GM12878 (cell line): ENCODE measurements at regions not wholly inside any gene's neighbourhood (a gene's known extent, or its start where the extent isn't known, plus 50 kb on each side); places are given as distances from the start of the nearest gene placed in this dataset.

Experiments
- ATAC-seq: fragments of 200-7000 bp; cut with Tn5 transposase; 3 replicates; pipeline ENCODE4 v1.9.1; 2020; ENCODE audit warnings: mild to moderate bottlenecking, moderate library complexity
- BruUV-seq: library from RNA; stranded (reverse); fragments of 400-500 nt; replicated peaks from 2 replicates; lab custom pipeline; 2021; lab: Mats Ljungman, UMichigan
- CTCF ChIA-PET: fragments of 300-600 bp; sonication (Branson Sonifier 250); formaldehyde crosslinking; extraction: SDS; loops from one replicate; lab custom pipeline; 2021; ENCODE audit warnings: inconsistent platforms; lab: Yijun Ruan, JAX
- POLR2A ChIA-PET: fragments of 350-600 bp; formaldehyde crosslinking; extraction: SDS; loops from one replicate; lab custom pipeline; 2021; ENCODE audit warnings: inconsistent platforms; lab: Charles Lee
- RAD21 ChIA-PET: fragments of 300-600 bp; sonication (Branson Sonifier 250); formaldehyde crosslinking; loops from one replicate; lab custom pipeline; 2023; ENCODE audit warnings: antibody characterized with exemption; ENCODE audit not compliant: unreplicated experiment; lab: Charles Lee
- SMC1A ChIA-PET: fragments of 300-600 bp; sonication (Branson Sonifier 250); formaldehyde crosslinking; loops from one replicate; lab custom pipeline; 2023; ENCODE audit not compliant: unreplicated experiment, uncharacterized antibody; lab: Charles Lee
- DNase-seq: peaks from one replicate; pipeline ENCODE4 v3.0.0-alpha.2; 2011; ENCODE audit warnings: low read depth, low spot score
- FAIRE-seq: peaks from 3 replicates; lab custom pipeline; 2011; peaks lifted over from hg19 to GRCh38; lab: Jason Lieb, UNC
- H2AFZ ChIP-seq: 2 replicates; pipeline ENCODE4 v1.6.0; 2011; ENCODE audit warnings: low read depth, low read length, control low read depth; ENCODE audit not compliant: control insufficient read depth
- H3K27ac ChIP-seq: 2 replicates; pipeline ENCODE4 v1.5.1; 2011; ENCODE audit warnings: control low read depth; ENCODE audit not compliant: control insufficient read depth, insufficient read depth
- H3K27me3 ChIP-seq, 2 experiments: replicated peaks in 1 of 2; 2 replicates each; pipeline versions ENCODE4 v1.6.0 to v1.6.1; 2011; ENCODE audit warnings: low read length in 1 of 2; ENCODE audit not compliant: control insufficient read depth in 2 of 2, insufficient read depth in 2 of 2
- H3K36me3 ChIP-seq, 2 experiments: 2 replicates each; pipeline ENCODE4 v1.5.1; 2011; ENCODE audit warnings: low read length in 1 of 2; ENCODE audit not compliant: control insufficient read depth in 2 of 2, insufficient read depth in 2 of 2
- H3K4me1 ChIP-seq: 2 replicates; pipeline ENCODE4 v1.6.1; 2011; ENCODE audit warnings: mild to moderate bottlenecking, low read length, moderate library complexity, mixed read lengths; ENCODE audit not compliant: control insufficient read depth, insufficient read depth
- H3K4me2 ChIP-seq: 2 replicates; pipeline ENCODE4 v1.6.0; 2011; ENCODE audit warnings: control low read depth; ENCODE audit not compliant: control insufficient read depth, insufficient read depth
- H3K4me3 ChIP-seq: fragments of 200-600 bp; sonication (generic); 2 replicates; pipeline ENCODE4 v1.5.1; 2016
- H3K79me2 ChIP-seq: 2 replicates; pipeline ENCODE4 v1.6.0; 2011; ENCODE audit warnings: low read length; ENCODE audit not compliant: control insufficient read depth, insufficient read depth
- H3K9ac ChIP-seq: 2 replicates; pipeline ENCODE4 v1.8.0; 2011; ENCODE audit warnings: low read length, control low read depth, mixed read lengths; ENCODE audit not compliant: control insufficient read depth, insufficient read depth
- H3K9me3 ChIP-seq: replicated peaks from 3 replicates; pipeline ENCODE4 v1.5.1; 2011; ENCODE audit warnings: mild to moderate bottlenecking, low read length; ENCODE audit not compliant: control insufficient read depth, insufficient read depth
- H4K20me1 ChIP-seq: 2 replicates; pipeline ENCODE4 v1.6.0; 2011; ENCODE audit not compliant: control insufficient read depth, insufficient read depth
- MAX ChIP-seq: IDR thresholded peaks from 2 replicates; pipeline ENCODE4 v1.6.1; 2012; ENCODE audit warnings: low read depth, low read length, improper control_type of control experiment
- REST ChIP-seq: IDR thresholded peaks from 2 replicates; pipeline ENCODE4 v1.6.1; 2012; ENCODE audit warnings: mild to moderate bottlenecking, low read depth, low read length
- ZNF274 ChIP-seq: IDR thresholded peaks from one replicate; pipeline ENCODE4 v1.8.0; 2011; ENCODE audit not compliant: insufficient read length, insufficient read depth
- WGBS: methylation state at CpG from one replicate; pipeline ENCODE4 v1.1.6; 2016; ENCODE audit warnings: low lambda C conversion rate; ENCODE audit not compliant: insufficient replicate concordance, insufficient coverage; ENCODE audit errors: missing lambda C conversion rate; 5-methylcytosine and 5-hydroxymethylcytosine counted together
- in situ Hi-C: fragments of 300-500 bp; cut with MboI; formaldehyde crosslinking; loops from 9 replicates; pipeline ENCODE4 v1.14.3; 2018; ENCODE audit warnings: mixed read lengths
- intact Hi-C: fragments of 100-400 bp; cut with micrococcal nuclease; formaldehyde crosslinking; loops from one replicate; pipeline ENCODE4 v1.14.2; 2022; ENCODE audit not compliant: unreplicated experiment

- Histone ChIP-seq H3K4me3 (no peak overlapping the region; the same call in 1 of the 2 replicates), H3K27ac (no peak overlapping the region), H3K4me2 (no peak overlapping the region), H3K9ac (no peak overlapping the region)
- in situ Hi-C loops, result no loop called here
- TF ChIP-seq ZNF274 (no peak), MAX (no peak), REST (no peak)
- TF ChIP-seq, all 136 proteins: peak for 0
- no peak for DNase-seq
- Histone ChIP-seq H3K79me2 (no peaks in the 10 kb centered on the region), H3K4me1 (no peaks in the 10 kb centered on the region), H3K36me3 (no peaks in the 10 kb centered on the region), H4K20me1 (no peaks in the 10 kb centered on the region), H3K9me3 (no peaks in the 10 kb centered on the region), H2AFZ (no peak overlapping the region), H3K27me3 (no peaks in the 10 kb centered on the region)
- BruUV-seq, result no TSS peak
- SMC1A ChIA-PET, result interaction anchor here (1.0 kb wide), 1 partner anchor 9 kb away, joined by 3 read pairs; no protein-coding TSS in a partner anchor
- WGBS, result 22% methylated on average over 3 of the region's 3 CpGs
- ATAC-seq, result no peak
- intact Hi-C loops, result loop anchor here (10.0 kb wide), 1 partner anchor 145 kb away; no protein-coding TSS in a partner anchor
- no peak for FAIRE-seq
- POLR2A ChIA-PET, result no interaction called here
- CTCF ChIA-PET, result interaction anchor here (0.7 to 1.5 kb wide), 2 partner anchors 17 to 279 kb away, joined by 3 to 4 read pairs; no protein-coding TSS in a partner anchor
- RAD21 ChIA-PET, result no interaction called here
These were observed 86.7 kb upstream of the ALDH1A1 start for GRCh38 chr9:73039271-73040263.
